SK-N-SH (cell line): ENCODE measurements at regions not wholly inside any gene's neighbourhood (a gene's known extent, or its start where the extent isn't known, plus 50 kb on each side); places are given as distances from the start of the nearest gene placed in this dataset.

Experiments
- CTCF ChIA-PET: fragments of 300-600, 350-600 bp; formaldehyde crosslinking; extraction: SDS; loops from one replicate; lab custom pipeline; 2021; lab: Yijun Ruan, JAX
- POLR2A ChIA-PET: fragments of 350-600 bp; sonication (Branson Sonifier 250); formaldehyde crosslinking; extraction: SDS; loops from one replicate; lab custom pipeline; 2020; ENCODE audit warnings: antibody characterized with exemption, inconsistent platforms; lab: Yijun Ruan, JAX
- DNase-seq: peaks from one replicate; pipeline ENCODE4 v3.0.0; 2012
- H2AFZ ChIP-seq: fragments of 200-600 bp; sonication (generic); 2 replicates; pipeline ENCODE4 v1.8.1; 2016; ENCODE audit warnings: antibody characterized with exemption, mild to moderate bottlenecking, low read depth
- H3F3A ChIP-seq: fragments of 200-600 bp; sonication (generic); replicated peaks from 2 replicates; pipeline ENCODE3; 2016; ENCODE audit warnings: antibody characterized with exemption, mild to moderate bottlenecking; ENCODE audit not compliant: insufficient read depth
- H3K27ac ChIP-seq, 2 experiments: fragments of 200-500 bp in 1 of 2; fragments of 200-600 bp in 1 of 2; sonication (Bioruptor generic) in 1 of 2; sonication (generic), shearing (Covaris generic) in 1 of 2; 2 replicates each; pipeline versions ENCODE4 v1.5.1 to v1.6.1; 2014 to 2016; ENCODE audit warnings: low read depth in 2 of 2, inconsistent platforms in 1 of 2, low read length in 1 of 2, mild to moderate bottlenecking in 1 of 2, mixed read lengths in 1 of 2
- H3K27me3 ChIP-seq: fragments of 200-600 bp; sonication (generic), shearing (Covaris generic); 2 replicates; pipeline ENCODE4 v1.6.1; 2016; ENCODE audit warnings: mixed run types; ENCODE audit not compliant: insufficient read depth
- H3K36me3 ChIP-seq, 2 experiments: fragments of 200-500 bp in 1 of 2; fragments of 200-600 bp in 1 of 2; sonication (Bioruptor generic) in 1 of 2; sonication (generic) in 1 of 2; replicated peaks in 1 of 2; 2 replicates each; pipeline versions ENCODE3 to v1.5.1; 2014 to 2016; ENCODE audit warnings: low read length in 1 of 2, mild to moderate bottlenecking in 1 of 2; ENCODE audit not compliant: insufficient read depth in 2 of 2, control insufficient read depth in 1 of 2
- H3K4me1 ChIP-seq, 2 experiments: fragments of 200-500 bp in 1 of 2; fragments of 200-600 bp in 1 of 2; sonication (Bioruptor generic) in 1 of 2; sonication (generic), shearing (Covaris generic) in 1 of 2; 2 replicates each; pipeline versions ENCODE4 v1.5.1 to v1.6.1; 2014 to 2016; ENCODE audit warnings: low read depth in 1 of 2, low read length in 1 of 2, mixed run types in 1 of 2; ENCODE audit not compliant: insufficient read depth in 2 of 2, control insufficient read depth in 1 of 2
- H3K4me2 ChIP-seq: fragments of 200-600 bp; sonication (generic), shearing (Covaris generic); 2 replicates; pipeline ENCODE4 v1.6.1; 2017; ENCODE audit warnings: mixed run types
- H3K4me3 ChIP-seq, 2 experiments: fragments of 200-500 bp in 1 of 2; fragments of 200-600 bp in 1 of 2; sonication (Bioruptor generic) in 1 of 2; sonication (generic), shearing (Covaris generic) in 1 of 2; 2 replicates each; pipeline versions ENCODE4 v1.5.1 to v1.8.1; 2014 to 2016; ENCODE audit warnings: low read depth in 2 of 2, inconsistent platforms in 1 of 2, low read length in 1 of 2, mild to moderate bottlenecking in 1 of 2, mixed read lengths in 1 of 2, moderate library complexity in 1 of 2
- H3K79me2 ChIP-seq: fragments of 200-600 bp; sonication (generic); 2 replicates; pipeline ENCODE4 v1.8.1; 2017; ENCODE audit warnings: mild to moderate bottlenecking; ENCODE audit not compliant: insufficient read depth
- H3K9ac ChIP-seq: fragments of 200-600 bp; sonication (generic); 2 replicates; pipeline ENCODE4 v1.6.1; 2017; ENCODE audit warnings: mixed run types
- H3K9me2 ChIP-seq: fragments of 200-600 bp; sonication (generic); 2 replicates; pipeline ENCODE4 v1.6.1; 2017; ENCODE audit warnings: mixed run types
- H3K9me3 ChIP-seq: fragments of 200-600 bp; sonication (generic); 2 replicates; pipeline ENCODE4 v1.6.1; 2017; ENCODE audit warnings: mixed run types, mild to moderate bottlenecking, moderate library complexity
- H4K20me1 ChIP-seq: fragments of 200-600 bp; sonication (generic); 2 replicates; pipeline ENCODE4 v1.6.1; 2017; ENCODE audit warnings: mild to moderate bottlenecking, mixed run types; ENCODE audit not compliant: insufficient read depth
- CHD2 ChIP-seq: fragments of 150-350 bp; IDR thresholded peaks from 2 replicates; pipeline ENCODE4 v1.6.1; 2018; ENCODE audit warnings: low read length; ENCODE audit not compliant: partially characterized antibody
- CTCF ChIP-seq: fragments of 200-600 bp; sonication (generic); IDR thresholded peaks from 2 replicates; pipeline ENCODE4 v1.6.1; 2017; ENCODE audit warnings: antibody characterized with exemption, mild to moderate bottlenecking, moderate library complexity
- EP300 ChIP-seq, 2 experiments: IDR thresholded peaks; 2 replicates each; pipeline versions ENCODE4 v1.4.0 to v1.6.1; 2012; ENCODE audit warnings: borderline replicate concordance in 1 of 2, low read depth in 1 of 2, low read length in 1 of 2
- EZH2phosphoT487 ChIP-seq: fragments of 200-600 bp; sonication (generic); IDR thresholded peaks from 2 replicates; pipeline ENCODE4 v1.6.1; 2017; ENCODE audit warnings: low read depth, mixed run types, mild to moderate bottlenecking, antibody characterized with exemption, moderate library complexity, borderline replicate concordance
- FOXM1 ChIP-seq: IDR thresholded peaks from 2 replicates; pipeline ENCODE4 v1.4.0; 2012; ENCODE audit warnings: low read depth, mild to moderate bottlenecking
- GATA2 ChIP-seq: sonication (generic); formaldehyde crosslinking; IDR thresholded peaks from 2 replicates; pipeline ENCODE4 v1.5.0; 2020; ENCODE audit warnings: mild to moderate bottlenecking, missing genetic modification reagents
- IRF3 ChIP-seq: fragments of 150-350 bp; IDR thresholded peaks from 2 replicates; pipeline ENCODE4 v1.6.1; 2016; ENCODE audit warnings: mild to moderate bottlenecking, low read depth, low read length
- NFIC ChIP-seq: IDR thresholded peaks from 2 replicates; pipeline ENCODE4 v1.4.0; 2012; ENCODE audit warnings: borderline replicate concordance
- PBX3 ChIP-seq: IDR thresholded peaks from 2 replicates; pipeline ENCODE4; 2012
- POLR2AphosphoS5 ChIP-seq: IDR thresholded peaks from 2 replicates; pipeline ENCODE4 v1.6.1; 2012; ENCODE audit warnings: low read depth, low read length
- RCOR1 ChIP-seq: fragments of 150-350 bp; IDR thresholded peaks from 2 replicates; pipeline ENCODE4 v1.6.1; 2017; ENCODE audit warnings: antibody characterized with exemption, low read length
- REST ChIP-seq: IDR thresholded peaks from 2 replicates; pipeline ENCODE4 v1.6.1; 2012; ENCODE audit warnings: mild to moderate bottlenecking, low read depth, low read length, moderate library complexity
- RFX5 ChIP-seq: IDR thresholded peaks from 2 replicates; pipeline ENCODE4 v1.6.1; 2012; ENCODE audit warnings: mild to moderate bottlenecking, improper control_type of control experiment, low read length
- RXRA ChIP-seq: IDR thresholded peaks from 2 replicates; pipeline ENCODE4 v1.4.0; 2012; ENCODE audit warnings: low read depth, mild to moderate bottlenecking, borderline replicate concordance
- SIN3A ChIP-seq: IDR thresholded peaks from 2 replicates; pipeline ENCODE4 v1.6.1; 2012; ENCODE audit warnings: low read depth, mild to moderate bottlenecking, low read length, moderate library complexity, borderline replicate concordance
- TAF1 ChIP-seq: IDR thresholded peaks from 2 replicates; pipeline ENCODE4 v1.6.1; 2012; ENCODE audit warnings: low read depth, mild to moderate bottlenecking, low read length, moderate library complexity, borderline replicate concordance
- TCF12 ChIP-seq: IDR thresholded peaks from 2 replicates; pipeline ENCODE4 v1.4.0; 2012
- USF1 ChIP-seq: IDR thresholded peaks from 2 replicates; pipeline ENCODE4 v1.4.0; 2012; ENCODE audit warnings: low read depth, borderline replicate concordance
- ZBTB33 ChIP-seq: IDR thresholded peaks from 2 replicates; pipeline ENCODE4 v1.4.0; 2012; ENCODE audit warnings: low read depth, borderline replicate concordance
- WGBS: methylation state at CpG from one replicate; pipeline ENCODE4 v1.1.6; 2017; ENCODE audit warnings: low lambda C conversion rate; 5-methylcytosine and 5-hydroxymethylcytosine counted together

- Histone ChIP-seq H4K20me1 (no peaks in the 10 kb centered on the region), H3K9ac (no peak overlapping the region), H3K27me3 (no peaks in the 10 kb centered on the region), H3K4me1 (peaks cover 0 to 22% of the 10 kb centered on the region in 2 experiments; a peak in 2 of 4 replicates), H2AFZ (no peak overlapping the region), H3K9me2 (no peaks in the 10 kb centered on the region), H3K4me2 (no peak overlapping the region), H3K27ac (peak overlapping the region in 1 of 2 experiments; percentile 59; a peak in 2 of 4 replicates), H3K9me3 (no peaks in the 10 kb centered on the region), H3F3A (no peaks in the 10 kb centered on the region), H3K36me3 (no peaks in the 10 kb centered on the region), H3K79me2 (no peaks in the 10 kb centered on the region), H3K4me3 (no peak overlapping the region)
- ChIA-PET POLR2A (no interaction called here), CTCF (no interaction called here)
- no peak for DNase-seq
- TF ChIP-seq PBX3 (no peak), GATA2 (no peak), RCOR1 (no peak), TAF1 (no peak), CTCF (no peak), RFX5 (no peak), SIN3A (no peak), REST (no peak), FOXM1 (no peak), POLR2AphosphoS5 (no peak), ZBTB33 (no peak), USF1 (no peak), NFIC (no peak), CHD2 (no peak), TCF12 (no peak), RXRA (no peak), EZH2phosphoT487 (no peak), EP300 (IDR thresholded peaks at IDR 0.05; ENCODE audit: borderline replicate concordance in 1 of 2, low read depth in 1 of 2, low read length in 1 of 2) (no peak), IRF3 (no peak)
- 72% methylated on average over 4 of the region's 4 CpGs for WGBS
These were observed 208.7 kb upstream of the FMN2 start for GRCh38 chr1:239882967-239883366.
